ENCODE measurements at regions not wholly inside any gene's neighbourhood (a gene's known extent, or its start where the extent isn't known, plus 50 kb on each side); places are given as distances from the start of the nearest gene placed in this dataset.

DNA sequence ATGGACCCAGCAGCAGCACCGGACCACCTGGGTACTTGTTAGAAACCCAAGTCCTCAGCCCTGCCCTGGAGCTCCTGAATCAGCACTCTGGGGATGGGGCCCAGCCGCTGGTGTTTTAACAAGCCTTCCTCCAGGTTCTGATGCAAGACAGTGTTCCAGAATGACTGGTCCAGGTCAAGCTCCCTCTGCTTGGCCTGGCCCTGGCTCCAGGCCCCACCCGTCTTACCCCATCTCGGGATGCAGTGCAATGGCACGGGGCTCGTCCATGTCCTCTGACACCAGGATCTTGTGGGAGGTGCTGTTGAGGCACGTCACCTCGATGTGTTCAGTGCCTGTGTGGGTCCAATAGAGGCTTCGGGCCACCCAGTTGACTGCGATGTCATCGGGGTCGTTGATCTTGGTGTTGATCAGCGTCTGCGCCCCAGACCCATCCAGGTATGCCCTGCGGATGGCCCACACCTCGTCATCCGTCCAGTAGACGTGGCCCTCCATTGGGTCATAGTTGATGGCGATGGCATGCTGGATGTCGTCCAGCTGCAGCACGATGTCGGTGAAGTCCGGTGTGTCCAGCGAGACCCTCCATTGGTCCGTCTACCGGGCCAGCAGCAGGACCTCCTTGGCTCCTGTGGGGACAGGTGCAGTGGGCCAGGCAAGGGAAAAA, 140.3 kb downstream of the CRYBB2 start:
- ChIA-PET CTCF (ENCODE audit: low intra/inter-chr PET ratio, low total read pairs) (no interaction called here), POLR2A (no interaction called here)
- WGBS (ENCODE audit: low lambda C conversion rate): 100% methylated on average over 19 of the region's 26 CpGs
- in situ Hi-C loops (cut with HindIII; ENCODE audit: extremely low pct_ligation_motif_present, low pct_unique_long_range_greater_than_20kb) (no loop called here), intact Hi-C loops (cut with micrococcal nuclease; ENCODE audit: unreplicated experiment) (loop anchor here (5.0 kb wide), 3 partner anchors 43 to 88 kb away; no protein-coding TSS in a partner anchor)
- no peak overlapping the region for H3K9ac ChIP-seq (ENCODE audit: insufficient read depth, low read depth, low read length)
- DNase-seq (ENCODE audit: low spot score) (no peak), ATAC-seq (no peak), FAIRE-seq (no peak)
- no peak overlapping the region for H3K27ac ChIP-seq (ENCODE audit: extremely low read length, insufficient read depth, low read length)
- H3K4me1 ChIP-seq (ENCODE audit: insufficient read depth, low read length): no peaks in the 10 kb centered on the region
- H3K36me3 ChIP-seq (replicated peaks in 1 of 2; ENCODE audit: control insufficient read depth in 1 of 2, insufficient read depth in 2 of 2, low read length in 2 of 2): peaks cover 24 to 76% of the 10 kb centered on the region in 2 experiments
- no peak overlapping the region for H3K4me2 ChIP-seq (ENCODE audit: low read depth, low read length)
- peaks cover 3% of the 10 kb centered on the region for H3K79me2 ChIP-seq (ENCODE audit: insufficient read depth, low read length)
- peaks cover 16% of the 10 kb centered on the region; the same call in 1 of the 2 replicates for H4K20me1 ChIP-seq (ENCODE audit: insufficient read depth, low read length)
- BruUV-seq (replicated peaks): no TSS peak
- no peaks in the 10 kb centered on the region for H3K27me3 ChIP-seq (ENCODE audit: control insufficient read depth in 1 of 2, insufficient read depth in 2 of 2, low read length in 2 of 2)
- H3K4me3 ChIP-seq (replicated peaks in 1 of 3; ENCODE audit: insufficient read depth in 1 of 3, low read depth in 2 of 3, low read length in 3 of 3): no peak overlapping the region
- H3K9me3 ChIP-seq (ENCODE audit: low read length): no peaks in the 10 kb centered on the region
- no peak overlapping the region for H2AFZ ChIP-seq (ENCODE audit: low read length)
- TF ChIP-seq, protein P1, sequence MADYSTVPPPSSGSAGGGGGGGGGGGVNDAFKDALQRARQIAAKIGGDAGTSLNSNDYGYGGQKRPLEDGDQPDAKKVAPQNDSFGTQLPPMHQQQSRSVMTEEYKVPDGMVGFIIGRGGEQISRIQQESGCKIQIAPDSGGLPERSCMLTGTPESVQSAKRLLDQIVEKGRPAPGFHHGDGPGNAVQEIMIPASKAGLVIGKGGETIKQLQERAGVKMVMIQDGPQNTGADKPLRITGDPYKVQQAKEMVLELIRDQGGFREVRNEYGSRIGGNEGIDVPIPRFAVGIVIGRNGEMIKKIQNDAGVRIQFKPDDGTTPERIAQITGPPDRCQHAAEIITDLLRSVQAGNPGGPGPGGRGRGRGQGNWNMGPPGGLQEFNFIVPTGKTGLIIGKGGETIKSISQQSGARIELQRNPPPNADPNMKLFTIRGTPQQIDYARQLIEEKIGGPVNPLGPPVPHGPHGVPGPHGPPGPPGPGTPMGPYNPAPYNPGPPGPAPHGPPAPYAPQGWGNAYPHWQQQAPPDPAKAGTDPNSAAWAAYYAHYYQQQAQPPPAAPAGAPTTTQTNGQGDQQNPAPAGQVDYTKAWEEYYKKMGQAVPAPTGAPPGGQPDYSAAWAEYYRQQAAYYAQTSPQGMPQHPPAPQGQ (CRISPR knock-in tag; IDR thresholded peaks at IDR 0.05; ENCODE audit: borderline replicate concordance): no peak
- TF ChIP-seq, protein P2, sequence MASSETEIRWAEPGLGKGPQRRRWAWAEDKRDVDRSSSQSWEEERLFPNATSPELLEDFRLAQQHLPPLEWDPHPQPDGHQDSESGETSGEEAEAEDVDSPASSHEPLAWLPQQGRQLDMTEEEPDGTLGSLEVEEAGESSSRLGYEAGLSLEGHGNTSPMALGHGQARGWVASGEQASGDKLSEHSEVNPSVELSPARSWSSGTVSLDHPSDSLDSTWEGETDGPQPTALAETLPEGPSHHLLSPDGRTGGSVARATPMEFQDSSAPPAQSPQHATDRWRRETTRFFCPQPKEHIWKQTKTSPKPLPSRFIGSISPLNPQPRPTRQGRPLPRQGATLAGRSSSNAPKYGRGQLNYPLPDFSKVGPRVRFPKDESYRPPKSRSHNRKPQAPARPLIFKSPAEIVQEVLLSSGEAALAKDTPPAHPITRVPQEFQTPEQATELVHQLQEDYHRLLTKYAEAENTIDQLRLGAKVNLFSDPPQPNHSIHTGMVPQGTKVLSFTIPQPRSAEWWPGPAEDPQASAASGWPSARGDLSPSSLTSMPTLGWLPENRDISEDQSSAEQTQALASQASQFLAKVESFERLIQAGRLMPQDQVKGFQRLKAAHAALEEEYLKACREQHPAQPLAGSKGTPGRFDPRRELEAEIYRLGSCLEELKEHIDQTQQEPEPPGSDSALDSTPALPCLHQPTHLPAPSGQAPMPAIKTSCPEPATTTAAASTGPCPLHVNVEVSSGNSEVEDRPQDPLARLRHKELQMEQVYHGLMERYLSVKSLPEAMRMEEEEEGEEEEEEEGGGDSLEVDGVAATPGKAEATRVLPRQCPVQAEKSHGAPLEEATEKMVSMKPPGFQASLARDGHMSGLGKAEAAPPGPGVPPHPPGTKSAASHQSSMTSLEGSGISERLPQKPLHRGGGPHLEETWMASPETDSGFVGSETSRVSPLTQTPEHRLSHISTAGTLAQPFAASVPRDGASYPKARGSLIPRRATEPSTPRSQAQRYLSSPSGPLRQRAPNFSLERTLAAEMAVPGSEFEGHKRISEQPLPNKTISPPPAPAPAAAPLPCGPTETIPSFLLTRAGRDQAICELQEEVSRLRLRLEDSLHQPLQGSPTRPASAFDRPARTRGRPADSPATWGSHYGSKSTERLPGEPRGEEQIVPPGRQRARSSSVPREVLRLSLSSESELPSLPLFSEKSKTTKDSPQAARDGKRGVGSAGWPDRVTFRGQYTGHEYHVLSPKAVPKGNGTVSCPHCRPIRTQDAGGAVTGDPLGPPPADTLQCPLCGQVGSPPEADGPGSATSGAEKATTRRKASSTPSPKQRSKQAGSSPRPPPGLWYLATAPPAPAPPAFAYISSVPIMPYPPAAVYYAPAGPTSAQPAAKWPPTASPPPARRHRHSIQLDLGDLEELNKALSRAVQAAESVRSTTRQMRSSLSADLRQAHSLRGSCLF (CRISPR knock-in tag; IDR thresholded peaks at IDR 0.05; ENCODE audit: borderline replicate concordance): no peak
- no peak for TF ChIP-seq HOXA9 (CRISPR knock-in tag; IDR thresholded peaks at IDR 0.05; ENCODE audit: borderline replicate concordance)
- TF ChIP-seq MEIS1 (CRISPR knock-in tag; IDR thresholded peaks at IDR 0.05; ENCODE audit: borderline replicate concordance): no peak
- no peak for TF ChIP-seq ZNF768 (CRISPR knock-in tag; IDR thresholded peaks at IDR 0.05)
- no peak for TF ChIP-seq DNMT3B (CRISPR knock-in tag; conservative IDR thresholded peaks at IDR 0.05)
- TF ChIP-seq SETDB1 (CRISPR knock-in tag; IDR thresholded peaks at IDR 0.05; ENCODE audit: borderline replicate concordance): no peak
- TF ChIP-seq FOXK2 (IDR thresholded peaks at IDR 0.05): no peak
- TF ChIP-seq ZNF44 (CRISPR knock-in tag; IDR thresholded peaks at IDR 0.05): no peak
- TF ChIP-seq ZNF775 (CRISPR knock-in tag; IDR thresholded peaks at IDR 0.05; ENCODE audit: borderline replicate concordance): no peak
- no peak for TF ChIP-seq ZFP82 (CRISPR knock-in tag; IDR thresholded peaks at IDR 0.05; ENCODE audit: borderline replicate concordance)
- TF ChIP-seq ONECUT2 (CRISPR knock-in tag; IDR thresholded peaks at IDR 0.05): no peak
- no peak for TF ChIP-seq ZNF282 (IDR thresholded peaks at IDR 0.05; ENCODE audit: partially characterized antibody)
- TF ChIP-seq, protein P3, sequence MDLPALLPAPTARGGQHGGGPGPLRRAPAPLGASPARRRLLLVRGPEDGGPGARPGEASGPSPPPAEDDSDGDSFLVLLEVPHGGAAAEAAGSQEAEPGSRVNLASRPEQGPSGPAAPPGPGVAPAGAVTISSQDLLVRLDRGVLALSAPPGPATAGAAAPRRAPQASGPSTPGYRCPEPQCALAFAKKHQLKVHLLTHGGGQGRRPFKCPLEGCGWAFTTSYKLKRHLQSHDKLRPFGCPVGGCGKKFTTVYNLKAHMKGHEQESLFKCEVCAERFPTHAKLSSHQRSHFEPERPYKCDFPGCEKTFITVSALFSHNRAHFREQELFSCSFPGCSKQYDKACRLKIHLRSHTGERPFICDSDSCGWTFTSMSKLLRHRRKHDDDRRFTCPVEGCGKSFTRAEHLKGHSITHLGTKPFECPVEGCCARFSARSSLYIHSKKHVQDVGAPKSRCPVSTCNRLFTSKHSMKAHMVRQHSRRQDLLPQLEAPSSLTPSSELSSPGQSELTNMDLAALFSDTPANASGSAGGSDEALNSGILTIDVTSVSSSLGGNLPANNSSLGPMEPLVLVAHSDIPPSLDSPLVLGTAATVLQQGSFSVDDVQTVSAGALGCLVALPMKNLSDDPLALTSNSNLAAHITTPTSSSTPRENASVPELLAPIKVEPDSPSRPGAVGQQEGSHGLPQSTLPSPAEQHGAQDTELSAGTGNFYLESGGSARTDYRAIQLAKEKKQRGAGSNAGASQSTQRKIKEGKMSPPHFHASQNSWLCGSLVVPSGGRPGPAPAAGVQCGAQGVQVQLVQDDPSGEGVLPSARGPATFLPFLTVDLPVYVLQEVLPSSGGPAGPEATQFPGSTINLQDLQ (CRISPR knock-in tag; IDR thresholded peaks at IDR 0.05): no peak
- no peak for TF ChIP-seq SOX5 (CRISPR knock-in tag; IDR thresholded peaks at IDR 0.05; ENCODE audit: borderline replicate concordance)

All from HepG2 (cell line).